Hepatocyte (in vitro differentiated cells): ENCODE measurements at regions not wholly inside any gene's neighbourhood (a gene's known extent, or its start where the extent isn't known, plus 50 kb on each side); places are given as distances from the start of the nearest gene placed in this dataset.

Source experiments
- CTCF ChIP-seq: fragments of 200-600 bp; sonication (generic); IDR thresholded peaks from 2 replicates; pipeline ENCODE4 v1.5.1; 2016; ENCODE audit warnings: antibody characterized with exemption, mild to moderate bottlenecking; ENCODE audit not compliant: poor library complexity
- EZH2 ChIP-seq: fragments of 200-600 bp; sonication (generic); IDR thresholded peaks from 2 replicates; pipeline ENCODE4 v1.6.1; 2016; ENCODE audit warnings: antibody characterized with exemption, mild to moderate bottlenecking, borderline replicate concordance
- EZH2phosphoT487 ChIP-seq: fragments of 200-600 bp; sonication (generic); IDR thresholded peaks from one replicate; pipeline ENCODE4 v1.6.1; 2018; ENCODE audit warnings: antibody characterized with exemption, mild to moderate bottlenecking, low read depth, moderate library complexity; ENCODE audit not compliant: unreplicated experiment, severe bottlenecking

GRCh38 chr15:77778802-77779201, 146.1 kb upstream of the LINGO1 start:
- TF ChIP-seq CTCF, result no peak
- no peak for TF ChIP-seq EZH2phosphoT487
- no peak for TF ChIP-seq EZH2
